ENCODE measurements at regions not wholly inside any gene's neighbourhood (a gene's known extent, or its start where the extent isn't known, plus 50 kb on each side); places are given as distances from the start of the nearest gene placed in this dataset.

- DNase-seq (no peak), ATAC-seq (ENCODE audit: insufficient read depth, low read depth) (no peak)
- H3K4me1 ChIP-seq (ENCODE audit: insufficient read depth, low read length): no peaks in the 10 kb centered on the region
Observed at GRCh38 chr1:106254748-106255147, 801.7 kb upstream of the PRMT6 start.

GRCh38 chr1:106266786-106267185 lies 789.7 kb upstream of the PRMT6 start:
- no peaks in the 10 kb centered on the region for H4K20me1 ChIP-seq (ENCODE audit: insufficient read depth, low read length)
- TF ChIP-seq CTCF (IDR thresholded peaks at IDR 0.05; ENCODE audit: borderline replicate concordance, extremely low read depth, low read length, poor library complexity, severe bottlenecking) (no peak), EZH2 (IDR thresholded peaks at IDR 0.05; ENCODE audit: borderline replicate concordance, low read depth, low read length, severe bottlenecking) (no peak)
- no peak for ATAC-seq (ENCODE audit: insufficient read depth, low read depth)
- H3K4me2 ChIP-seq (ENCODE audit: insufficient read depth, low read length): no peak overlapping the region
- no peaks in the 10 kb centered on the region for H3K36me3 ChIP-seq (ENCODE audit: insufficient read depth, low read length)
- H3K27me3 ChIP-seq (ENCODE audit: insufficient read depth, low read length, poor library complexity): no peaks in the 10 kb centered on the region
- DNase-seq: no peak
- H3K9me3 ChIP-seq (ENCODE audit: insufficient read depth, low read length, severe bottlenecking): no peaks in the 10 kb centered on the region
- H3K4me3 ChIP-seq (ENCODE audit: low read depth in 1 of 2, low read length in 2 of 2): no peak overlapping the region
- H3K9ac ChIP-seq (ENCODE audit: low read depth, low read length): no peak overlapping the region
- H3K4me1 ChIP-seq (ENCODE audit: insufficient read depth, low read length): no peaks in the 10 kb centered on the region
- no peaks in the 10 kb centered on the region for H3K79me2 ChIP-seq (ENCODE audit: insufficient read depth, low read length)
- no peak overlapping the region for H2AFZ ChIP-seq (ENCODE audit: low read depth, low read length)
- no peak overlapping the region for H3K27ac ChIP-seq (ENCODE audit: low read length)

More at GRCh38 chr1:106254748-106255147, 801.7 kb upstream of the PRMT6 start:
- no peak overlapping the region for H3K4me2 ChIP-seq (ENCODE audit: insufficient read depth, low read length)
- no peak for TF ChIP-seq EZH2 (IDR thresholded peaks at IDR 0.05; ENCODE audit: borderline replicate concordance, low read depth, low read length, severe bottlenecking)
- H3K9me3 ChIP-seq (ENCODE audit: insufficient read depth, low read length, severe bottlenecking): no peaks in the 10 kb centered on the region
- no peaks in the 10 kb centered on the region for H4K20me1 ChIP-seq (ENCODE audit: insufficient read depth, low read length)
- H3K79me2 ChIP-seq (ENCODE audit: insufficient read depth, low read length): no peaks in the 10 kb centered on the region
- H3K27me3 ChIP-seq (ENCODE audit: insufficient read depth, low read length, poor library complexity): no peaks in the 10 kb centered on the region
- H2AFZ ChIP-seq (ENCODE audit: low read depth, low read length): no peak overlapping the region
- no peak overlapping the region for H3K9ac ChIP-seq (ENCODE audit: low read depth, low read length)
- no peak overlapping the region for H3K4me3 ChIP-seq (ENCODE audit: low read depth in 1 of 2, low read length in 2 of 2)
- no peaks in the 10 kb centered on the region for H3K36me3 ChIP-seq (ENCODE audit: insufficient read depth, low read length)
- no peak overlapping the region for H3K27ac ChIP-seq (ENCODE audit: low read length)

GRCh38 chr1:106268070-106268469 lies 788.4 kb upstream of the PRMT6 start:
- no peak for DNase-seq

GRCh38 chr1:106276871-106277270 lies 779.6 kb upstream of the PRMT6 start:
- Histone ChIP-seq H3K4me2 (ENCODE audit: insufficient read depth, low read length) (no peak overlapping the region), H3K27me3 (ENCODE audit: insufficient read depth, low read length, poor library complexity) (no peaks in the 10 kb centered on the region), H4K20me1 (ENCODE audit: insufficient read depth, low read length) (no peaks in the 10 kb centered on the region), H3K27ac (ENCODE audit: low read length) (no peak overlapping the region), H3K9ac (ENCODE audit: low read depth, low read length) (no peak overlapping the region), H3K4me1 (ENCODE audit: insufficient read depth, low read length) (no peaks in the 10 kb centered on the region), H3K36me3 (ENCODE audit: insufficient read depth, low read length) (no peaks in the 10 kb centered on the region), H3K4me3 (ENCODE audit: low read depth in 1 of 2, low read length in 2 of 2) (no peak overlapping the region), H2AFZ (ENCODE audit: low read depth, low read length) (no peak overlapping the region), H3K79me2 (ENCODE audit: insufficient read depth, low read length) (no peaks in the 10 kb centered on the region), H3K9me3 (ENCODE audit: insufficient read depth, low read length, severe bottlenecking) (no peaks in the 10 kb centered on the region)
- TF ChIP-seq EZH2 (IDR thresholded peaks at IDR 0.05; ENCODE audit: borderline replicate concordance, low read depth, low read length, severe bottlenecking): no peak
- no peak for TF ChIP-seq CTCF (IDR thresholded peaks at IDR 0.05; ENCODE audit: borderline replicate concordance, extremely low read depth, low read length, poor library complexity, severe bottlenecking)
- no peak for DNase-seq
- ATAC-seq (ENCODE audit: insufficient read depth, low read depth): no peak

More at GRCh38 chr1:106268070-106268469, 788.4 kb upstream of the PRMT6 start:
- no peak overlapping the region for H3K9ac ChIP-seq (ENCODE audit: low read depth, low read length)
- no peaks in the 10 kb centered on the region for H4K20me1 ChIP-seq (ENCODE audit: insufficient read depth, low read length)
- H3K36me3 ChIP-seq (ENCODE audit: insufficient read depth, low read length): no peaks in the 10 kb centered on the region
- H3K4me1 ChIP-seq (ENCODE audit: insufficient read depth, low read length): no peaks in the 10 kb centered on the region
- no peak overlapping the region for H3K4me2 ChIP-seq (ENCODE audit: insufficient read depth, low read length)
- no peaks in the 10 kb centered on the region for H3K79me2 ChIP-seq (ENCODE audit: insufficient read depth, low read length)
- no peak for ATAC-seq (ENCODE audit: insufficient read depth, low read depth)
- H2AFZ ChIP-seq (ENCODE audit: low read depth, low read length): no peak overlapping the region
- no peaks in the 10 kb centered on the region for H3K27me3 ChIP-seq (ENCODE audit: insufficient read depth, low read length, poor library complexity)
- H3K4me3 ChIP-seq (ENCODE audit: low read depth in 1 of 2, low read length in 2 of 2): no peak overlapping the region
- H3K9me3 ChIP-seq (ENCODE audit: insufficient read depth, low read length, severe bottlenecking): no peaks in the 10 kb centered on the region
- TF ChIP-seq EZH2 (IDR thresholded peaks at IDR 0.05; ENCODE audit: borderline replicate concordance, low read depth, low read length, severe bottlenecking) (no peak), CTCF (IDR thresholded peaks at IDR 0.05; ENCODE audit: borderline replicate concordance, extremely low read depth, low read length, poor library complexity, severe bottlenecking) (peak; percentile 42)
- no peak overlapping the region for H3K27ac ChIP-seq (ENCODE audit: low read length)
